HG02759 (cell line): ENCODE measurements at regions not wholly inside any gene's neighbourhood (a gene's known extent, or its start where the extent isn't known, plus 50 kb on each side); places are given as distances from the start of the nearest gene placed in this dataset.

Source experiments
- ATAC-seq: cut with Tn5 transposase; IDR thresholded peaks from one replicate; pipeline ENCODE4 v1.9.1; 2021; ENCODE audit warnings: mild to moderate bottlenecking, moderate library complexity; ENCODE audit not compliant: unreplicated experiment

DNA sequence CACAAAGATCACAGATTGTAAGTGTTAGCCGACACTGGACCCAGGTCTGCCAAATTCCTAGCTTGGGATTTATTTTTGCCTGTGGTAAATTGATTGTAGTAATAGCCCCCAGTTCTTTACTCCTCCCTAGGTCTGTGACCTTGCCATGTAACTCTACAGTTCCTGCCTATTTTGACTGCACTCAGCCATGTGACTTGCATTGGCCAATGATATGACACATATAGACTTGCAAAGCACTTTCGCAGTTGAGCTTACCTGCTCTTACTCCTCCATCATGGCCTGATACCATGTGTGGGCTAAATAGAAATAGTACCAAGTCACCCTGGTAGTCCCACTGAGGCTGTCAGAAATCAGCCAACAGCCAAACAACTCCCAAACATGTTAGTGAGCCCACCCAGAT lies 240.3 kb downstream of the DUSP6 start:
- no peak for ATAC-seq

GRCh38 chr12:89108265-89108664 lies 244.0 kb downstream of the DUSP6 start:
- ATAC-seq: no peak

DNA sequence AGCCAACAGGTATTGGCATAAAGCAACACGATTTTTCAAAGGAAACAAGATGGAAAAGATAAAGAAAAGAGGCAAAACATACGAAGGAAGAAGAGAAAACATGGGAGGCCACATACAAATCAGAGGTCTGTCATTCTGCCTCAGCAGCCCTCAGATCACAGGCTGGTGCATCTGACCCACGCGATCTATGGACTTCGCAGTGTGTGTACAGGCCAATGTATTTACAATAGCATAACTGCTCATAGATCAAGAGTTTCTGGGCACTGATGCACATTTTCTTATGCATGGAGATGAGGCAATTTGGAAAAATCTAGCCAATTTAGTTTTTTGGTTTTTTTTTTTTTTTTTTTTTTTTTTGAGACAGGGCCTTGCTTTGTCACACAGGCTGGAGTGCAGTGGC lies 245.4 kb downstream of the DUSP6 start:
- no peak for ATAC-seq

- ATAC-seq: no peak
These were observed 247.1 kb downstream of the DUSP6 start for GRCh38 chr12:89105243-89105642.

- ATAC-seq: no peak
These were observed 248.5 kb downstream of the DUSP6 start for GRCh38 chr12:89103831-89104230.

GRCh38 chr12:89101440-89101839 lies 250.9 kb downstream of the DUSP6 start:
- no peak for ATAC-seq

- ATAC-seq: no peak
These were observed 253.7 kb downstream of the DUSP6 start for GRCh38 chr12:89098441-89099112.

DNA sequence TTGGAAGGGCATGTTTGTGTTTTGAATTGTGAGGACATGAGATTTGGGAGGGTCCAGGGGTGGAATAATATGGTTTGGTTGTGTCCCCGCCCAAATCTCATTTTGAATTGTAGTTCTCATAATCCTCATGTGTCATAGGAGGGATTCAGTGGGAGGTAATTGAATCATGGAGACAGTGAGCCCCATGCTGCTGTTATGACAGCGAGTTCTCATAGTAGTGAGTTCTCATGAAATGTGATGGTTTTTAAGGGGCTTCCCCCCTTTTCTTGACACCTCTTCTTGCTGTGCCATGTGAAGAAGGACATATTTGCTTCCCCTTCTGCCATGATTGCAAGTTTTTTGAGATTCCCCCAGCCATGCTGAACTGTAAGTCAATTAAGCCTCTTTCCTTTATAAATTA lies 260.0 kb downstream of the DUSP6 start:
- no peak for ATAC-seq

DNA sequence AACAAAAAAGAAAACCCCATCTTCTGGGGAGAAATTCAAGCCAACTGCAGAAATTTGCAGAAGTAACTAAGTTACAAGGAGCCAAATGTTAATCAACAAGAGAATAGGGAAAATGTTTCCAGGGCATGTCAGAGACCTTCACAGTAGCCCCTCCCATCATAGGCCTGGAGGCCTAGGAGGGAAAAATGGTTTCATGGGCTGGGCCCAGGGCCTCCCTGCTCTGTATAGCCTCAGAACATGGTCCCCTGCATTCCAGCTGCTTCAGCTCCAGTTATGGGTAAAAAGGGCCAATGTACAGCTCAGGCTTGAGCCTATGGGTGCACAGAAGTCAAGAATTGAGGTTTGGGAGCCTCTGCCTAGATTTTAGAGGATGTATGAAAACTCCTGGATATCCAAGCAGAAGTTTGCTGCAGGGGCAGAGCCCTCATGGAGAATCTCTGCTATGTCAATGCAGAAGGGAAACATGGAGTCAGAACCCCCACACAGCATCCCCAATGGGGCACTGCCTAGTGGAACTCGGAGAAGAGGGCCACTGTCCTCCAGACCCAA lies 260.9 kb downstream of the DUSP6 start:
- no peak for ATAC-seq

- ATAC-seq: no peak
These were observed 263.0 kb downstream of the DUSP6 start for GRCh38 chr12:89089264-89089663.

DNA sequence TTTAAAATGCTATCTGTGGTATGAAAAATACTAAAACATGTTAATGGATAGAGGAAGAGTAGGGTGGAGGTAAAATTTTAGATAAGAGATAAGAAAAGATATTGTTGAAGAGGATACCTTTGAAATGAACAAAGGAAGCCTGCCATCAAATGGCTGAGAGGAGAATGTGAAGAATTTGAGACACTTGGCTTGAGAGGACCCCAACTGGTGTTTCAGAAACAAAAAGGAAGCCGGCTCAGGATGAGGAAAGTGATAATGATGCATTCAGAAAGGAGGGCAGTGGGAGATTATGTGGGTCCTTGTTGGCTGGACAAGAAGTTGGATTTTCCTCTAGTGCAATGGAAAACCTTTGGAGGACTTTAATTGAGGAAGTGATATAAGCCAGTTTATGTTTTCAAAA lies 264.4 kb downstream of the DUSP6 start:
- no peak for ATAC-seq

- ATAC-seq: no peak
These were observed 265.0 kb downstream of the DUSP6 start for GRCh38 chr12:89087149-89087825.

DNA sequence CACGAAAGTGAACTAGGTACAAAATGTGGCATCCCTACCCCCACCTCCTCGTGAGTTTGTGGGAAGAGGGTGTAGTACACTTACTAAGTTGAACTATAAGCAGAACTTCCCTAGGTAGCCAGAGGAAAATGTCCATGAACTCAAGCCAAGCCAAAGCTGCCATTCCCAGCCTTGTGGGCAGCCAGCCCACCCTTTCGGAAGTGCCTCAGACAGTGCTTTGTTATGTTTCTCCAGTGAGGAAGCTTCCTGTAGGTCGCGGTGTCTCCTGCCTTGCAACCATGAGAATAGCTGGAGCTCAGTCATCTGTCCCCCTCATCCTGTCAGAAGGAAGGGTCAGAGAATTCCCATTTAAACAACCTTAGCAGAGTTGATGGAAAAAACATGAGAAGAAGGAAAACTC lies 266.9 kb downstream of the DUSP6 start:
- no peak for ATAC-seq

DNA sequence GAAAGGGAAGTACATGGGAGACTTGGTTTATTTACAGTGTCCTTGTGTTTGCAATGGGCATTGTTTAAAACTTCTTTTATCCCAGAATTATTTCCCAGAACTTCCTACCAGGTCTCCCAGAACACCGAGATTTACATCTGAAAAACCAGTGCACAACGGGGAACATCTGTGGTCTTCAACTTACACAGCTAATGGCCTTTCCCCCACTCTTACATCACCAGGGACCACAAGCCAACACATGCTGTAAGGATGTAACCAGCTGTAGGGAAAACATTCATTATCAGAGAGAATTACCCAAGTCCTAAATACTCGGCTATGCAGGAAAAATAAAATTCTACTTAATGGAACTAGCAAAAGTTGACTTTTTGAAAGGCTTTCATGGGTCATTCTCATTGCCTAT lies 267.6 kb downstream of the DUSP6 start:
- no peak for ATAC-seq

GRCh38 chr12:89083491-89083890 lies 268.8 kb downstream of the DUSP6 start:
- ATAC-seq: no peak

DNA sequence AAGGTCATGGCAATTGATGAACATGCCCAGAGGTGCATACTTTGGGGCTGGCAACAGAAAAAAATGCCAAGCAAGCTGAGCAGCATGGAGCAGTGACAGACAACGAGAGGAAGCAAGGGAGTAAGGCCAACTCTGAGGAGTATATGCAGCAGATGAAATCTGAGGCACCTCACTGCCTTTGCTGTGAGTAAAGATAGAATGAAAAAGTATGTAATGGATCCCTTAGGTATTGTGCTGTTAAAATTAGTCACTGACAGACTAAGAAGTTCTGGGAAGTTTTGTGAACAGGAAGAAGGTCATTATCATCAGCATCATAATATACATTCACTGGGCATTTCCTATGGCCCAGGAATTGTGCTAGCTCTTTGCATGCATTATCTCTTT lies 269.9 kb downstream of the DUSP6 start:
- no peak for ATAC-seq

GRCh38 chr12:89081719-89082369 lies 270.5 kb downstream of the DUSP6 start:
- no peak for ATAC-seq

- ATAC-seq: no peak
These were observed 271.4 kb downstream of the DUSP6 start for GRCh38 chr12:89080793-89081465.

DNA sequence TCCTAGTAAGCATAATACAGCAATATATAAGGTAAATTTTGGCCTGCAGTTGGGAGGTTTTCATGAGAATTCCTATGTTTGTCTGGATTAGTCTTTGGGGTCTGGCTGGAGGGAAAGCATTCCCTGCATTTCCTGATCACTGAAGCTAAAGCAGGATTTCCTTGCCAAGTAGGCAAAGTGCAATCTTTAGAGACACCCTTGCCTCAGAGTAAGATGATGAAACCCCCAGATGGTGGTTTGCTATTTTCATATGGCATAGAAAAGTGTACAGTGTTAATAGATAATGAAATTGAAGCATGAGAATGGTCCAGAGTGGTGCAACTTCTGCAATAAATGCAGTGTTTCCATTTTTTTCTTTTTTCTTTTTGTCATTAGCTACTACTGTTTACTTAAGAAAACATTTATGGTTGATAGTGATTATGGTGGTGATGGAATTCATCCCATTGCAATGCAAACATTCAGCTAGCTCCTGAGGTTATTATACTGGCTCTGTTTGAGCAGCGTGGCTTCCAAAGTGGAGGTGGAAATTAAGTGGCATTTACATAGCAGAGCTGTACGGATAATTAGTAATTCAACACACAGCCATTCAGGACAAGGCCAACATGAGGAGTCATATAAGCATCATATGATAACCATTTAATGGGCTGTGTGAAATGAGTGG lies 276.3 kb downstream of the DUSP6 start:
- no peak for ATAC-seq

DNA sequence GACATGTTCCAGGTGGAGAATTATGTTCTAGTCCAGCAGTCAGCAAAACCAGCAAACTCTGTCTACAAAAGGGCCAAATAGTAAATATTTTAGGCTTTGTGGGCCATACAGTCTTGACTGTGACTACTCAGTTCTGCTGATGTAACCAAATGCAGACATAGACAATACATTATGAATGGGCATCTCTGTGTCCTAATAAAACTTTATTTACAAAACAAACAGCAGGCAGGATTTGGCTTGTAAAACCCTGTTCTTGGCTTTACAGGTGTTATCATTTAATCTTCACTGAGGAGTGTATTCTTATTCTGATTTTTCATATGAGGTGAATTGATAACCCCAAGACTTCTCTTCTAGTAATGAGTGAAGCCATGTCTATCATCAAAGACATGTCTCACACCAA lies 278.6 kb downstream of the DUSP6 start:
- no peak for ATAC-seq

DNA sequence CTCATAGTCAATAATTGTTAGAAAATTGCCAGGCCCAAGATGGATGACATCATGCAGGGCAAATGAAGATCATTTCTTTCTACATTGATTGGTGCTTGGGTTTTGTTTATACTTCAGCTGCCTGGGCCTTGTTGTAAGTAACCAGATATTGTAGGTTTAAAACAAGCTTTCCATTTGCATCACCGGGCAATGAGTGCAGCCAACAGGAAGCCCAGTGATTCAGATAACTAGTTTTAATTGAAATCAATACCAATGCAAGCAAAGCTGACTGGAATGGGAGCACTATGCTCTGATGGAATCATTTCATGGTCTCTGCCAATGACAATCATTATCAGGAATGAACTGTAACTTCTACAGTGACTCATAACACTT lies 279.3 kb downstream of the DUSP6 start:
- no peak for ATAC-seq
